ENCODE measurements at regions not wholly inside any gene's neighbourhood (a gene's known extent, or its start where the extent isn't known, plus 50 kb on each side); places are given as distances from the start of the nearest gene placed in this dataset.

DNA sequence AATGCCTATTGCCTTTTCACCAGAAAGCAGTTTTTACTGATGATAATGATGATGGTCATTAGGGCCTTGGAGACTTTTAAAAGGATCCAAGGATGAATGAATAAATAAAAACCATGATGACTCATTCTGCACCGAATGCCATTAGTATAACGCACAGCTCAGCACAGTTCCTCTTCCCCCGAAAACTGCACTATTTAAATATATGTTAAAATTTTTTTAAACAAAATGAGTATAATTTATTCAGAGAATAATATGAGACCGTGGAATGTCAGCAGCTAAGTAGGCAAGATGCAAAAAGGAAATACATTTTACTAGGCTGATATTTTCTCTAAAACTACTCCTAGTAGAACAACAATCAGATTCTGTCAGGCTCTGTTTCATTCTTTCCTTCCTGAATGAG lies 83.4 kb upstream of the NANOGP8 start:
- intact Hi-C loops (cut with micrococcal nuclease; ENCODE audit: unreplicated experiment): no loop called here
- BruUV-seq (replicated peaks): no TSS peak
- no peak for DNase-seq
- Mint-ChIP-seq H3K27me3 (ENCODE audit: insufficient read depth, unreplicated experiment) (no peaks in the 10 kb centered on the region), H3K9me3 (ENCODE audit: unreplicated experiment) (no peaks in the 10 kb centered on the region), H3K4me3 (ENCODE audit: unreplicated experiment) (no peak overlapping the region), H3K4me1 (ENCODE audit: low read depth, unreplicated experiment) (peaks cover 5% of the 10 kb centered on the region), H3K27ac (ENCODE audit: unreplicated experiment) (no peak overlapping the region), H3K36me3 (ENCODE audit: insufficient read depth, unreplicated experiment) (no peaks in the 10 kb centered on the region)
- CTCF ChIA-PET: no interaction called here
- Histone ChIP-seq H3K36me3 (ENCODE audit: control insufficient read depth, insufficient read depth, low read length) (no peaks in the 10 kb centered on the region), H3K4me1 (no peaks in the 10 kb centered on the region), H3K4me3 (ENCODE audit: low read depth, low read length) (no peak overlapping the region), H3K9me3 (no peaks in the 10 kb centered on the region), H3K27me3 (replicated peaks; ENCODE audit: control insufficient read depth, insufficient read depth, low read length) (no peaks in the 10 kb centered on the region)
- TF ChIP-seq CTCF (IDR thresholded peaks at IDR 0.05; ENCODE audit: insufficient read depth in 1 of 2, low read depth in 1 of 2, low read length in 1 of 2, severe bottlenecking in 1 of 2, unreplicated experiment in 1 of 2): no peak
- POLR2A ChIA-PET: no interaction called here

DNA sequence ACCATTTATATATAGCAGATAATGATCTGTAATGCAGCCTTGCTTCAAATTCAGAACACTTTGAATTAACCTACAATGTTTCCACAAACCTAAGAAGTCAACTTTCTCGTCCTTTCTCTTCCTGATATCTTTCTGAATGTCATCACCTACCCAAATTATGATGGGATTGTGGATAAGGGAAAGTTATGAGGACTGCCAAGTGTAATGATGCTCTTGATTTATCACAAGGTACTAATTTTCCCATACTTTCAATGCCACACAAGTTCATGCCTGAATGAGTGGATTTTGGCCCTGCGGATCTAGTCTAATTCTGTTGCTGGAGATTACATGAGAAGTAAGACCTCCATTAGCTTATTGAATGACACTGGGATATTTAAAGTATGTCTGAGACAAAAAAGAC lies 82.6 kb upstream of the NANOGP8 start:
- H3K4me3 Mint-ChIP-seq (ENCODE audit: unreplicated experiment): no peak overlapping the region
- H3K27ac Mint-ChIP-seq (ENCODE audit: unreplicated experiment): no peak overlapping the region
- H3K4me1 ChIP-seq: no peaks in the 10 kb centered on the region
- intact Hi-C loops (cut with micrococcal nuclease; ENCODE audit: unreplicated experiment): no loop called here
- DNase-seq: no peak
- no TSS peak for BruUV-seq (replicated peaks)
- H3K4me1 Mint-ChIP-seq (ENCODE audit: low read depth, unreplicated experiment): no peaks in the 10 kb centered on the region
- H3K9me3 Mint-ChIP-seq (ENCODE audit: unreplicated experiment): no peaks in the 10 kb centered on the region
- H3K4me3 ChIP-seq (ENCODE audit: low read depth, low read length): no peak overlapping the region
- no peaks in the 10 kb centered on the region for H3K36me3 Mint-ChIP-seq (ENCODE audit: insufficient read depth, unreplicated experiment)
- no peaks in the 10 kb centered on the region for H3K36me3 ChIP-seq (ENCODE audit: control insufficient read depth, insufficient read depth, low read length)
- no peaks in the 10 kb centered on the region for H3K9me3 ChIP-seq
- no peak for TF ChIP-seq CTCF (IDR thresholded peaks at IDR 0.05; ENCODE audit: insufficient read depth in 1 of 2, low read depth in 1 of 2, low read length in 1 of 2, severe bottlenecking in 1 of 2, unreplicated experiment in 1 of 2)
- no peaks in the 10 kb centered on the region for H3K27me3 Mint-ChIP-seq (ENCODE audit: insufficient read depth, unreplicated experiment)
- no peaks in the 10 kb centered on the region for H3K27me3 ChIP-seq (replicated peaks; ENCODE audit: control insufficient read depth, insufficient read depth, low read length)
- POLR2A ChIA-PET: no interaction called here
- CTCF ChIA-PET: no interaction called here

GRCh38 chr15:35166730-35167359 lies 81.8 kb upstream of the NANOGP8 start:
- intact Hi-C loops (cut with micrococcal nuclease; ENCODE audit: unreplicated experiment): no loop called here
- ChIA-PET POLR2A (no interaction called here), CTCF (no interaction called here)
- Mint-ChIP-seq H3K36me3 (ENCODE audit: insufficient read depth, unreplicated experiment) (no peaks in the 10 kb centered on the region), H3K4me3 (ENCODE audit: unreplicated experiment) (no peak overlapping the region), H3K4me1 (ENCODE audit: low read depth, unreplicated experiment) (no peaks in the 10 kb centered on the region), H3K27ac (ENCODE audit: unreplicated experiment) (no peak overlapping the region), H3K27me3 (ENCODE audit: insufficient read depth, unreplicated experiment) (no peaks in the 10 kb centered on the region), H3K9me3 (ENCODE audit: unreplicated experiment) (no peaks in the 10 kb centered on the region)
- TF ChIP-seq CTCF (IDR thresholded peaks at IDR 0.05; ENCODE audit: insufficient read depth in 1 of 2, low read depth in 1 of 2, low read length in 1 of 2, severe bottlenecking in 1 of 2, unreplicated experiment in 1 of 2): no peak
- no peaks in the 10 kb centered on the region for H3K4me1 ChIP-seq
- no peaks in the 10 kb centered on the region for H3K9me3 ChIP-seq
- DNase-seq: no peak
- no peak overlapping the region for H3K4me3 ChIP-seq (ENCODE audit: low read depth, low read length)
- H3K36me3 ChIP-seq (ENCODE audit: control insufficient read depth, insufficient read depth, low read length): no peaks in the 10 kb centered on the region
- BruUV-seq (replicated peaks): no TSS peak
- H3K27me3 ChIP-seq (replicated peaks; ENCODE audit: control insufficient read depth, insufficient read depth, low read length): no peaks in the 10 kb centered on the region

All from Caco-2 (cell line).